ENCODE measurements at regions not wholly inside any gene's neighbourhood (a gene's known extent, or its start where the extent isn't known, plus 50 kb on each side); places are given as distances from the start of the nearest gene placed in this dataset.

DNA sequence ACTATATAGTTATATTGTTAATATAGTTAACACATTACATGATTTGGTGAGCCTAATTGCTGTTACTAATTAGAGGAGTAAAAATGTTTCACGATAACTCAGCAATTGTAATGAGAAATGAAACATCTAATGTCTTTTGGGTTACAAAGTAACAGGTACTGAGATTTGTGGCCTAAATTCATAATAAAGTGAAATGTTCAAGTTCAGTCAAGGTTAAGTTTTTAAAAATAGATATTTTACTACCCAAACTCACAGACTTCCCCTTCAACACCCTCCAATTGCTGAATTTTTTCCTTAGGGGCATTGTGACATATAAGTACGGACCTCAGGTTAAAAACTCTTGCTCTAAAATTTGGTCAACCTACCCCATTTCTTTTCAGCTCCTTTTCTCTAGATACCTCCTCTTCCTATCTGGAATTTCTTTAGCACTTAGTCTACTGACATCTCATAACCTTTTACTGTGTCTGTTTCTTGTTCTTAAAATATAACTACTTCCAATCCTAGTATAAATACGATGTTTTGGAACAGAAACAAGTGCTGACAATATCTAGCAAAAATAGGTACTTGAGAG lies 112.3 kb upstream of the PRSS16 start:
- no peak overlapping the region for H4K91ac ChIP-seq (ENCODE audit: insufficient read length, low read depth, low read length)
- no peak overlapping the region for H2BK120ac ChIP-seq (ENCODE audit: low read depth, low read length, poor library complexity, severe bottlenecking)
- no peak overlapping the region for H2BK5ac ChIP-seq (ENCODE audit: insufficient read length, low read length)
- H3K79me2 ChIP-seq (ENCODE audit: insufficient read depth, low read length), result no peaks in the 10 kb centered on the region; the same call in 1 of the 2 replicates
- no peak overlapping the region for H2BK12ac ChIP-seq (ENCODE audit: insufficient read length, low read depth, low read length)
- no peak overlapping the region for H2AFZ ChIP-seq (ENCODE audit: low read length)
- Mint-ChIP-seq H3K9me3 (no peaks in the 10 kb centered on the region; a peak in 2 of 5 replicates), H3K36me3 (ENCODE audit: insufficient read depth in 1 of 3, low read depth in 3 of 3) (peaks cover 0 to 6% (median 2%) of the 10 kb centered on the region in 3 experiments; a peak in 4 of 7 replicates), H3K4me3 (peak overlapping the region in 1 of 2 experiments; percentile 34; a peak in 1 of 5 replicates), H3K27me3 (ENCODE audit: low read depth) (peaks cover 8% of the 10 kb centered on the region), H3K4me1 (peaks cover 44 to 50% of the 10 kb centered on the region in 2 experiments), H3K27ac (peak overlapping the region in 2 of 3 experiments; percentile 66 to 73; a peak in 2 of 7 replicates)
- no CpG with 5 or more reads among the region's 3 CpGs for WGBS (ENCODE audit: extremely low coverage, insufficient read length, low lambda C conversion rate)
- H3K23ac ChIP-seq (ENCODE audit: insufficient read length, low read depth, low read length), result no peak overlapping the region
- H2AK5ac ChIP-seq (ENCODE audit: insufficient read length, low read length), result no peak overlapping the region
- H4K20me1 ChIP-seq (ENCODE audit: control insufficient read depth, insufficient read depth, insufficient read length), result no peaks in the 10 kb centered on the region
- H3K27ac ChIP-seq (ENCODE audit: insufficient read length, low read depth, low read length), result no peak overlapping the region
- no peak overlapping the region for H4K8ac ChIP-seq (replicated peaks; ENCODE audit: insufficient read length, low read depth, low read length)
- no peak overlapping the region for H4K5ac ChIP-seq (ENCODE audit: insufficient read length, low read depth, low read length)
- H3K14ac ChIP-seq (ENCODE audit: insufficient read depth, low read length), result no peak overlapping the region
- H3K4ac ChIP-seq (ENCODE audit: low read depth, low read length), result no peak overlapping the region
- H3K56ac ChIP-seq (ENCODE audit: insufficient read length, low read depth, low read length), result no peak overlapping the region
- H2BK15ac ChIP-seq (ENCODE audit: low read depth, low read length), result no peak overlapping the region
- H3K27me3 ChIP-seq (ENCODE audit: insufficient read depth, low read length), result no peaks in the 10 kb centered on the region
- TF ChIP-seq, protein P1, sequence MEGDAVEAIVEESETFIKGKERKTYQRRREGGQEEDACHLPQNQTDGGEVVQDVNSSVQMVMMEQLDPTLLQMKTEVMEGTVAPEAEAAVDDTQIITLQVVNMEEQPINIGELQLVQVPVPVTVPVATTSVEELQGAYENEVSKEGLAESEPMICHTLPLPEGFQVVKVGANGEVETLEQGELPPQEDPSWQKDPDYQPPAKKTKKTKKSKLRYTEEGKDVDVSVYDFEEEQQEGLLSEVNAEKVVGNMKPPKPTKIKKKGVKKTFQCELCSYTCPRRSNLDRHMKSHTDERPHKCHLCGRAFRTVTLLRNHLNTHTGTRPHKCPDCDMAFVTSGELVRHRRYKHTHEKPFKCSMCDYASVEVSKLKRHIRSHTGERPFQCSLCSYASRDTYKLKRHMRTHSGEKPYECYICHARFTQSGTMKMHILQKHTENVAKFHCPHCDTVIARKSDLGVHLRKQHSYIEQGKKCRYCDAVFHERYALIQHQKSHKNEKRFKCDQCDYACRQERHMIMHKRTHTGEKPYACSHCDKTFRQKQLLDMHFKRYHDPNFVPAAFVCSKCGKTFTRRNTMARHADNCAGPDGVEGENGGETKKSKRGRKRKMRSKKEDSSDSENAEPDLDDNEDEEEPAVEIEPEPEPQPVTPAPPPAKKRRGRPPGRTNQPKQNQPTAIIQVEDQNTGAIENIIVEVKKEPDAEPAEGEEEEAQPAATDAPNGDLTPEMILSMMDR (conservative IDR thresholded peaks at IDR 0.05), result no peak
- H3K9me3 ChIP-seq (ENCODE audit: control insufficient read depth, low read depth, low read length), result no peaks in the 10 kb centered on the region
- H2BK20ac ChIP-seq (ENCODE audit: low read depth, low read length, poor library complexity, severe bottlenecking), result no peak overlapping the region
- no peak overlapping the region for H3T11ph ChIP-seq (ENCODE audit: low read length)
- H3K4me1 ChIP-seq (ENCODE audit: insufficient read depth, low read length), result peaks cover 2% of the 10 kb centered on the region; the same call in 1 of the 2 replicates
- no peak overlapping the region for H3K18ac ChIP-seq (ENCODE audit: insufficient read length, low read depth, low read length)
- DNase-seq, result no peak
- H3K4me2 ChIP-seq (ENCODE audit: insufficient read depth, insufficient read length, low read length), result no peak overlapping the region
- H3K23me2 ChIP-seq (ENCODE audit: insufficient read length, low read depth, low read length, poor library complexity, severe bottlenecking), result peaks cover 6% of the 10 kb centered on the region
- no peaks in the 10 kb centered on the region for H3K79me1 ChIP-seq (ENCODE audit: insufficient read depth, low read depth, low read length, poor library complexity, severe bottlenecking)
- H3K9ac ChIP-seq (ENCODE audit: extremely low read depth, insufficient read length, low read length), result no peak overlapping the region
